Calu3 (cell line): ENCODE measurements at regions not wholly inside any gene's neighbourhood (a gene's known extent, or its start where the extent isn't known, plus 50 kb on each side); places are given as distances from the start of the nearest gene placed in this dataset.

ENCODE experiments used
- BruUV-seq: library from RNA; stranded (reverse); fragments of 400-500 nt; replicated peaks from 2 replicates; lab custom pipeline; 2021; lab: Mats Ljungman, UMichigan
- CTCF ChIA-PET: fragments of 300-600 bp; sonication (Branson Sonifier 250); formaldehyde crosslinking; loops from one replicate; lab custom pipeline; 2022; ENCODE audit warnings: antibody characterized with exemption; lab: Charles Lee
- DNase-seq: peaks from one replicate; pipeline ENCODE4 v3.0.0; 2022
- H3K27ac Mint-ChIP-seq: one replicate; pipeline ENCODE4 v1.8.0; 2022; ENCODE audit warnings: mixed read lengths; ENCODE audit not compliant: unreplicated experiment
- H3K27me3 Mint-ChIP-seq: one replicate; pipeline ENCODE4 v1.8.0; 2022; ENCODE audit warnings: mixed read lengths; ENCODE audit not compliant: unreplicated experiment
- H3K36me3 Mint-ChIP-seq: one replicate; pipeline ENCODE4 v1.8.0; 2022; ENCODE audit warnings: mild to moderate bottlenecking, moderate library complexity, mixed read lengths; ENCODE audit not compliant: insufficient read depth, unreplicated experiment
- H3K4me1 Mint-ChIP-seq: one replicate; pipeline ENCODE4 v1.8.0; 2022; ENCODE audit warnings: mild to moderate bottlenecking, low read depth, mixed read lengths; ENCODE audit not compliant: unreplicated experiment
- H3K4me3 Mint-ChIP-seq: one replicate; pipeline ENCODE4 v1.8.0; 2022; ENCODE audit warnings: mild to moderate bottlenecking, low read depth, moderate library complexity, mixed read lengths; ENCODE audit not compliant: unreplicated experiment
- H3K9me3 Mint-ChIP-seq: one replicate; pipeline ENCODE4 v1.8.0; 2022; ENCODE audit warnings: low read depth, mixed read lengths; ENCODE audit not compliant: unreplicated experiment
- CTCF ChIP-seq: fragments of 200-600 bp; IDR thresholded peaks from one replicate; pipeline ENCODE4 v1.8.0; 2022; ENCODE audit warnings: antibody characterized with exemption; ENCODE audit not compliant: unreplicated experiment
- intact Hi-C: fragments of 100-400 bp; cut with micrococcal nuclease; formaldehyde crosslinking; loops from one replicate; pipeline ENCODE4 v1.10.0; 2022; ENCODE audit not compliant: unreplicated experiment

GRCh38 chr9:28764532-28764931, 1191.3 kb upstream of the C9orf72 start:
- H3K27ac Mint-ChIP-seq, result no peak overlapping the region
- H3K9me3 Mint-ChIP-seq, result no peaks in the 10 kb centered on the region
- no peaks in the 10 kb centered on the region for H3K36me3 Mint-ChIP-seq
- TF ChIP-seq CTCF, result no peak
- no peak for DNase-seq
- intact Hi-C loops, result no loop called here
- BruUV-seq, result no TSS peak
- H3K4me1 Mint-ChIP-seq, result no peaks in the 10 kb centered on the region
- CTCF ChIA-PET, result no interaction called here
- H3K27me3 Mint-ChIP-seq, result no peaks in the 10 kb centered on the region
- H3K4me3 Mint-ChIP-seq, result no peak overlapping the region

- intact Hi-C loops, result loop anchor here (10.0 kb wide), 1 partner anchor 235 kb away; no protein-coding TSS in a partner anchor
- DNase-seq, result no peak
- Mint-ChIP-seq H3K9me3 (no peaks in the 10 kb centered on the region), H3K36me3 (no peaks in the 10 kb centered on the region), H3K27ac (no peak overlapping the region), H3K4me1 (no peaks in the 10 kb centered on the region), H3K4me3 (no peak overlapping the region), H3K27me3 (no peaks in the 10 kb centered on the region)
- no TSS peak for BruUV-seq
- CTCF ChIA-PET, result no interaction called here
- no peak for TF ChIP-seq CTCF
These were observed 1196.9 kb upstream of the C9orf72 start for GRCh38 chr9:28770226-28770625.

- H3K4me3 Mint-ChIP-seq, result no peak overlapping the region
- H3K9me3 Mint-ChIP-seq, result no peaks in the 10 kb centered on the region
- intact Hi-C loops, result loop anchor here (10.0 kb wide), 1 partner anchor 234 kb away; no protein-coding TSS in a partner anchor
- H3K27me3 Mint-ChIP-seq, result no peaks in the 10 kb centered on the region
- CTCF ChIA-PET, result interaction anchor here (0.7 kb wide), 1 partner anchor 413 kb away, joined by 3 read pairs; no protein-coding TSS in a partner anchor
- no peak for DNase-seq
- no peak overlapping the region for H3K27ac Mint-ChIP-seq
- H3K4me1 Mint-ChIP-seq, result no peaks in the 10 kb centered on the region
- no peaks in the 10 kb centered on the region for H3K36me3 Mint-ChIP-seq
- no peak for TF ChIP-seq CTCF
- BruUV-seq, result no TSS peak
These were observed 1197.5 kb upstream of the C9orf72 start for GRCh38 chr9:28770827-28771226.

GRCh38 chr9:28774433-28775235, 1201.4 kb upstream of the C9orf72 start:
- TF ChIP-seq CTCF, result no peak
- no TSS peak for BruUV-seq
- no peaks in the 10 kb centered on the region for H3K27me3 Mint-ChIP-seq
- no peaks in the 10 kb centered on the region for H3K9me3 Mint-ChIP-seq
- intact Hi-C loops, result loop anchor here (10.0 kb wide), 1 partner anchor 230 kb away; no protein-coding TSS in a partner anchor
- H3K4me3 Mint-ChIP-seq, result no peak overlapping the region
- no peak overlapping the region for H3K27ac Mint-ChIP-seq
- DNase-seq, result no peak
- H3K36me3 Mint-ChIP-seq, result no peaks in the 10 kb centered on the region
- CTCF ChIA-PET, result interaction anchor here (0.5 to 1.6 kb wide), 6 partner anchors 104 to 1156 kb away, joined by 3 to 9 read pairs (median 4); no protein-coding TSS in a partner anchor
- no peaks in the 10 kb centered on the region for H3K4me1 Mint-ChIP-seq
